ENCODE measurements at regions not wholly inside any gene's neighbourhood (a gene's known extent, or its start where the extent isn't known, plus 50 kb on each side); places are given as distances from the start of the nearest gene placed in this dataset.

- TF ChIP-seq, protein P1, sequence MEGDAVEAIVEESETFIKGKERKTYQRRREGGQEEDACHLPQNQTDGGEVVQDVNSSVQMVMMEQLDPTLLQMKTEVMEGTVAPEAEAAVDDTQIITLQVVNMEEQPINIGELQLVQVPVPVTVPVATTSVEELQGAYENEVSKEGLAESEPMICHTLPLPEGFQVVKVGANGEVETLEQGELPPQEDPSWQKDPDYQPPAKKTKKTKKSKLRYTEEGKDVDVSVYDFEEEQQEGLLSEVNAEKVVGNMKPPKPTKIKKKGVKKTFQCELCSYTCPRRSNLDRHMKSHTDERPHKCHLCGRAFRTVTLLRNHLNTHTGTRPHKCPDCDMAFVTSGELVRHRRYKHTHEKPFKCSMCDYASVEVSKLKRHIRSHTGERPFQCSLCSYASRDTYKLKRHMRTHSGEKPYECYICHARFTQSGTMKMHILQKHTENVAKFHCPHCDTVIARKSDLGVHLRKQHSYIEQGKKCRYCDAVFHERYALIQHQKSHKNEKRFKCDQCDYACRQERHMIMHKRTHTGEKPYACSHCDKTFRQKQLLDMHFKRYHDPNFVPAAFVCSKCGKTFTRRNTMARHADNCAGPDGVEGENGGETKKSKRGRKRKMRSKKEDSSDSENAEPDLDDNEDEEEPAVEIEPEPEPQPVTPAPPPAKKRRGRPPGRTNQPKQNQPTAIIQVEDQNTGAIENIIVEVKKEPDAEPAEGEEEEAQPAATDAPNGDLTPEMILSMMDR (IDR thresholded peaks at IDR 0.05 in 2 of 3, conservative IDR thresholded peaks at IDR 0.05 in 1 of 3; ENCODE audit: insufficient read depth in 2 of 3, low read depth in 1 of 3, low read length in 3 of 3): no peak
- TF ChIP-seq JUN (IDR thresholded peaks at IDR 0.05; ENCODE audit: borderline replicate concordance, low read depth, low read length) (no peak), JUN (CRISPR knock-in tag; IDR thresholded peaks at IDR 0.05; ENCODE audit: borderline replicate concordance) (no peak), MCM2 (IDR thresholded peaks at IDR 0.05; ENCODE audit: low read depth) (no peak), HMG20A (CRISPR knock-in tag; conservative IDR thresholded peaks at IDR 0.05) (no peak), ATF6 (CRISPR knock-in tag; IDR thresholded peaks at IDR 0.05) (no peak)
Observed at GRCh38 chr18:56240405-56240804, 398.0 kb downstream of the TXNL1 start.
